KOPT-K1 (cell line): ENCODE measurements at regions not wholly inside any gene's neighbourhood (a gene's known extent, or its start where the extent isn't known, plus 50 kb on each side); places are given as distances from the start of the nearest gene placed in this dataset.
A peak's percentile ranks its signal among the peaks of the same experiment; 100 is the strongest.

Source experiments
- H3K27ac ChIP-seq: fragments of 200-600 bp; sonication (generic); 2 replicates; pipeline ENCODE4 v1.5.1; 2016; ENCODE audit warnings: antibody characterized with exemption, mild to moderate bottlenecking, low read depth, low read length; ENCODE audit not compliant: poor library complexity, severe bottlenecking
- H3K36me3 ChIP-seq: fragments of 200-600 bp; sonication (generic); 2 replicates; pipeline ENCODE4 v1.5.1; 2017; ENCODE audit warnings: antibody characterized with exemption, mild to moderate bottlenecking, low read length, moderate library complexity; ENCODE audit not compliant: insufficient read depth
- H3K9me3 ChIP-seq: fragments of 200-600 bp; sonication (generic); 2 replicates; pipeline ENCODE4 v1.5.1; 2017; ENCODE audit warnings: antibody characterized with exemption, low read length, mild to moderate bottlenecking; ENCODE audit not compliant: insufficient read depth, poor library complexity, severe bottlenecking

DNA sequence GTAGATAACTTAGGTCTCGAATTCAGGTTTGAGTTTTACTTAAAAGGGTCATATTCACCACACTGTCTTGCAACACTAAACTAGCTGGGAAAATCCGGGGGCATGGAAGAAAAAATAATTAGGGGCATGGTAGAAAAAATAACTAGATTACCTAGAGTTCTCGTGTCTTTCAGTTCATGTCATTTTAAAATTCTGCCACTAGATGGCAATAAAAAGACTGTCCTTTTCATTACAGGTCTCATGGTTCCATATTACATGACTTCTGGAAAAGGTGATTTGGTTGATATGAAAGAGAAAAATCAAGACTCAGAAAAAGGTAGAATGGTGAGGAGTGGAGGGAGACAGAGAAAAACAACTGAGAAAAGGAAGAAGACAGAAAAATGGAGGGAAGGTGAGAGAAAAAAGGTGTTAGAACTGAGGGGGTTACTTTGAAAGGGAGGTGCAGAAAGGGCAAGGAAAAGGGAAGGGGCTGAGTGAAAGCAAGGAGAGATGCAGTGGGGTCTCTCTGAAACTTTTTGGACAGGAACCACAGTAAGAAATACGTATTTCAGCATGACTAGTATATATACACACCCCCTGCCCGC, 299.0 kb downstream of the KLF12 start:
- H3K27ac ChIP-seq: no peak overlapping the region
- H3K9me3 ChIP-seq: no peaks in the 10 kb centered on the region
- 0 out of 2 replicates have a peak, but pooled peaks cover 4% of the 10 kb centered on the region for H3K36me3 ChIP-seq

DNA sequence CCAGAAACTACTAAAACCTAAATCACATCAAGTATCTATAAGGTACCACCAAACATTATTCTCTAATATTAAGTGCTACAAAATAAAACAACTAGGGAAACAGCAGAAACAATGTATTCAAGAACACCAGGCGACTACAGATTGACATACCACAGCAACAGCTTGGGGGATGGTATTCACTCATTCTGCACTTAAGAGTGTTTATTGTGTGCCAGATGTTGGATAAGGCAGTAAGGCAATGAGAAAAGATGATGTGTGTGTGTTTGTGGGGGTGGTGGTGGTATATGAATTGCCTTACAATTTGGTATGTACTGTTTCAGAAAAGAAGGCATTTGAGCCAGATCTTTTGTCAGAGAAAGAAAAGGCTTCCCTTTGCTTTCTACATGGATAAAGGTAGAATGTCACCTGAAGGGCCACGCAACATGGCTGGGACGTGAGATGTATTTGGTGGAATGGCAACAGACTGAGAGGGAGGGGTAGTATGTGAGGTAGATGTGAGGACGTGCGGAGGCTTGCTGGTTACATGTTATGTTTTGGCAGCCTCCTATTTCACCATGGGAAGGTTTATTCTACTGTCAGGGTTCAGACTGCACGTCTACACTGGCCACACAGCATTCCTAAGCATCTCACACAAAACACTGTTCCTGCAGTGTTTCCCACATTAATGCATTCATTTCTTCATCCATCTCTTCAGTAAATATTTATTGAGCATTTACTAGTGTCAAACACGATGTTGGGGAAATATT, 300.7 kb downstream of the KLF12 start:
- H3K36me3 ChIP-seq: no peaks in the 10 kb centered on the region
- H3K27ac ChIP-seq: no peak overlapping the region
- no peaks in the 10 kb centered on the region for H3K9me3 ChIP-seq

DNA sequence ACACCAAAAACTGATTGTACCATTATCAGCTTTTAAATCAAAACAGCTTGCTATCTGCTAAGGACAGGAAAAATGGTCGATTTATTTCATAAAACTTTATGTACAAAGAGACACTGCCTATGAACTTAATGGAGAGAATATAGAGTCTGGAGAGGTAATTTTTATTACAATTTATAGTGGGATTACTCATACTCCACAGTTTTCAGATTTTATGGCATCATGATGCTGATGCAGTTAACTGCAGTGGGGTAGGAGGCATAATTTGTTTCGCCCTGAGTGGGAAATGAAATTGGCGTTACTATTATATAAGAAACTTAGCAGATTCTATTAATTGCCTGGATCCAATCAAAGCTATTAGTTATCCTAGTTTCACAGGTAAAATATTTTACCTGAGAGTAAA, 301.4 kb downstream of the KLF12 start:
- no peaks in the 10 kb centered on the region for H3K9me3 ChIP-seq
- H3K36me3 ChIP-seq: no peaks in the 10 kb centered on the region
- no peak overlapping the region for H3K27ac ChIP-seq

DNA sequence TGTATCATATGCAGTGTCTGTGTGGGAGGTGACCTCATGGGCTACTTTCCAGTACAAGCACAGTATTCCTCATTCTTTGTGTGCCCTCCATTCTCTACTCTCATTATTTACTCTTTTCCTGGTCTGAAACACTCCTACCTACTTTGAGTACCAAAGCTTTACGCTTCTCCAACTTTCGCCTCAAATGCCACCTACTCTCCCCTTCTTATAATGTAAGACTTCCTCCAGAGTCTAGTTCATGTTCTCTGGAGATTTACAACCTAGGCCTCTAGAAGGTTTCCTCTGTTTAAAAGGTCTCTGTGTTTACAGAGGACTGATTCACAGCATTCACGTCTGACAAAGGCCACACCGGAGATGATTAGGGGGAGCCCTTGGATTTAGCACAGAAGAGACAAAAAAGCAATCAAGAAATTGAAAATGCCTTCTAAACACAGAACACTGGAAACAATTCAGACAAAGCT, 302.0 kb downstream of the KLF12 start:
- H3K9me3 ChIP-seq: no peaks in the 10 kb centered on the region
- no peaks in the 10 kb centered on the region for H3K36me3 ChIP-seq
- no peak overlapping the region for H3K27ac ChIP-seq

DNA sequence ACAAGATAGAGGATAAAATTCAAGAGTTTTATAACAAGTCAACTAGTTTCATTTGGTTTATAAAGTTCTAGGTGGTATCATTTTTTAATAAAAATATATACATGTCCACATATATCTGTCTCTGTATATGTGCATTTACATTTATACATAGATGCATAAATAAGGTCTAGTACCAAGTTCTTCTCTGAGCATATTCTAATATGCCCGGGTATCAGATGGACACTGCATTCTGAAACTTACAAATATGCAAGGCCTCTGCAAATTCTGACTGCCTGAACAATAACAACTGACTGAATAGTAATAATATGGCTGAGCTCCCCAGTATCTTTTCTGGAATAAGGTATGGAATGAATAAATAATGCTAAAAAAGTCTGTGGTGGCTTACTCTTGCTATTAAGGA, 304.8 kb downstream of the KLF12 start:
- H3K9me3 ChIP-seq: no peaks in the 10 kb centered on the region
- H3K36me3 ChIP-seq: no peaks in the 10 kb centered on the region
- H3K27ac ChIP-seq: no peak overlapping the region

DNA sequence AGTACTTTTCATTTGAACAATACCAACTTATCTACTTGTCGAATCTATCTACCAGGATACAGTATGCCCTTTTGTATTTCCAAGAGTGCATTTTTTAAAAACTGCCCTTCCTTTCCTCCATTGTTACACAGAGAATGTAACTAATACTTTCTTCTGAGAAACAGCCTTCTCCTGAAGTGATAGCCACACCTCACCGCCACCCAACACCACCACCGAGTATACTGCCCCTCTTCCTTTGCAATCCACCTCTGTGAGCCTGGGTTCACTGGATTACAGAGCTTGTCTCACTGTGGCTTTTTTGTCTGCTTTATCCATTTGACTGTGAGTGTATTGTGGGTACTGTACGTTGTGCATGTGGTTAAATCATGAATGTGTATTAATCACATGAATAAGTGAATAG, 305.4 kb downstream of the KLF12 start:
- Histone ChIP-seq H3K36me3 (no peaks in the 10 kb centered on the region), H3K27ac (no peak overlapping the region)

DNA sequence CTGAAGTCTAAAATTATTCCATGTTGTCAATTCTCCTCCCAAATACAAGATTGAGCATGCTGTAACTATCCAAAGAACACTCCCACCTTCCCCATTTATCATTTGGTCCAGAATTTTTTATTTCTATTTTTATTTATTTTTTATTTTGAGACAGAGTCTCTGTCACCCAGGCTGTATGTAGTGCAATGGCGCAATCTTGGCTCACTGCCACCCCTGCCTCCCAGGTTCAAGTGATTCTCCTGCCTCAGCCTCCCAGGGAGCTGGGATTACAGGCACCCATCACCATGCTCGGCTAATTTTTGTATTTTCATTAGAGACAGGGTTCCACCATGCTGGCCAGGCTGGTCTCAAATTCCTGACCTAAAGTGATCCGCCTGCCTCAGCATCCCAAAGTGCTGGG, 306.8 kb downstream of the KLF12 start:
- H3K36me3 ChIP-seq: no peaks in the 10 kb centered on the region

More for the DNA sequence above, 305.4 kb downstream of the KLF12 start:
- no peaks in the 10 kb centered on the region for H3K9me3 ChIP-seq

DNA sequence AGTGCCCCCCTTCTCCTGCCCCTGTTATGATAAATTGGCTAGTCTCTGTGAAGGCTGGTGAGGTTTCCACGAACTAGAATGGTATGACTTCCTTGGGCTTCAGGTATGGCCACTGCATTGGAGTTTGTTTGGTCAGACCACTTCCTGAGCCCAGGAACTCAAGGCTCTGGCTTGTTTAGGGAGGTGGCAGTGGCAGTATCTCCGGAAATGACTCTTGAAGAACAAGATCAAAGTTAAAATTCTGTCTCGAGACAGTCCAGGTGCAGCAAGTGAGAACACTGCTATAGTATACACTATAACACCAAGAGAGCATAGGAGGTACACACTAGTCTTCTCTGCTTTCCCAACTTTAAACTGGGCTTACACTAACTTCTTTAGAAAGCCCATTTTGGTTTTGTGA, 309.1 kb downstream of the KLF12 start:
- Histone ChIP-seq H3K9me3 (no peaks in the 10 kb centered on the region), H3K36me3 (no peaks in the 10 kb centered on the region), H3K27ac (peak overlapping the region; percentile 5)

More for the DNA sequence above, 306.8 kb downstream of the KLF12 start:
- Histone ChIP-seq H3K27ac (no peak overlapping the region), H3K9me3 (no peaks in the 10 kb centered on the region)

DNA sequence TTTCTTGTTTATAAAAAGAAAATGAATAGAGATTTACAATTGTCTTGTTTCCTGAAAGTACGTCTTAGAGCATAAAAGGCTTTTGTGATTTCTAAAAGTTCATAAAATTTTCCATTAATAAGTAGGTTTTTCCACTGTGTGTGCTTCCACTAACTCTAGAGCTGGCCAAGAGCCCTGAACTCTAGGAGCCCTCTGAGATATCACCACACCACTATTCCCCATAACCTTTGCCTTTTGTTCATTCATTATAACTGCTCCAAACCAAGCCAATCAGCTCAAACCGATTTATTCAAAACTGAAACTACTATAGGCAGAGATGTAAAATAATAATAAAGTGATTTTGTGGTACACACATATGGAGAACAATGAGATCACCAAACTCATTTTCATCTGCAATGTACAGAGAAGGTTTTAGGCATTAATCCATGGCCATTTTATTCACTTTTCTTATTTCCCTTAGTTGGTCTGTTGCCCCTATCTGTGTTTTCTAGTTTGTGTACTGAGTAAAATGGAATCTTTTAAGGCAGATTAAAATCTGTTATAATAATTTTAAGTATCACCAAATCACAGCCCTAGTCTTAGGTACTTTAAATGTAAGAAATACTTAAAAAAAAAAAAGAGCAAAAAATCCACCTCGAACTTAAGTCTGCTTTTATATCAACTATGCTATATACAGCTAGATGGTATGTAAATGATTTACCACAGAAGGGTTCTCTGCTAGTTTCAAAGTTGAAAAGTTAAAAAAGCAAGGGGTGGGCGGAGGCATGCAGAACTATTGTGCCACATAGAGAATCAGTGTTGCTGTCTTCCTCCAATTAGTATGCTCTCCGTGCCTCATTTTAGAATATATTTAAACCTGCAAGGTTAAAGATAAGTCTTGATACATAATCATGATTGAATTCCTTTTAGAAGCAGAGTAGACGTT, 311.3 kb downstream of the KLF12 start:
- H3K27ac ChIP-seq: no peak overlapping the region
- no peaks in the 10 kb centered on the region for H3K36me3 ChIP-seq

DNA sequence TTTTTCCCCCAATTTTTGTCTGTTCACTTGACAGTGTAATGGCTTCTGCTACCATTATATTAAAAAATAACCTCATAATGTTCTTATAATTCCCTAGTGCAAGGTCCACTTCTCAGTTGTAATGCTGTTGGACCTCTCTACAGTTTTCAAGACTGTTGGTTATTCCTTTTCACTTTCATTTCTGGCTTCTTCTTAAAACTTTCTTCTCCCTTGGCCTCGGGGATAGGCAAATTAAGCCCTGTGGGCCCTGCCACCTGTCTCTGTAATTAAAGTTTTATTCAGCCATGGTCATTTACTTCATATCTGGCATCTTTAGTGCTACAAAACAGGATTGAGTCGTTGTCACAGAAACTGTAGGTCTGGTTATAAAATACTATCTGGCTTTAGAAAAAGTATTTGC, 313.5 kb downstream of the KLF12 start:
- no peak overlapping the region for H3K27ac ChIP-seq
- no peaks in the 10 kb centered on the region for H3K9me3 ChIP-seq
- H3K36me3 ChIP-seq: 0 out of 2 replicates have a peak, but pooled peaks cover 3% of the 10 kb centered on the region

More for the DNA sequence above, 311.3 kb downstream of the KLF12 start:
- no peaks in the 10 kb centered on the region for H3K9me3 ChIP-seq

DNA sequence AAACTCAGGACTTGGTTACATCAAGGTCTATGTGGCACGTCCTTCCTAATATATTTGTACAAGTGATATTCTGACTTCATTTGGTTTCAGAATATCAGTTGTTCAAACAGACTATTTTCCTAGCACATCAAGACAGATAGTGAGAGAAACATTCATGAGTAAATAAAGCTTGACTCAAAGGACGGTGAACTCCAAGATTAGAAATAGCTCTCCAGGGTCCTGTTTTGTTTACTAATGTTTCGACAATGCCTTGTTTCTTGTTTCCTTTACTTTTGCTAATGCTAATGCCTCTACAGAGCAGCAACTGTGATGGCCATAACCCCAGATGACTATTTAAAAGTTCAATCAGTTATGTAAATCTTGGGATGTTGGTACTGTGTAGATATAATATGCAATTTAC, 313.9 kb downstream of the KLF12 start:
- Histone ChIP-seq H3K27ac (no peak overlapping the region), H3K9me3 (no peaks in the 10 kb centered on the region), H3K36me3 (0 out of 2 replicates have a peak, but pooled peaks cover 3% of the 10 kb centered on the region)

DNA sequence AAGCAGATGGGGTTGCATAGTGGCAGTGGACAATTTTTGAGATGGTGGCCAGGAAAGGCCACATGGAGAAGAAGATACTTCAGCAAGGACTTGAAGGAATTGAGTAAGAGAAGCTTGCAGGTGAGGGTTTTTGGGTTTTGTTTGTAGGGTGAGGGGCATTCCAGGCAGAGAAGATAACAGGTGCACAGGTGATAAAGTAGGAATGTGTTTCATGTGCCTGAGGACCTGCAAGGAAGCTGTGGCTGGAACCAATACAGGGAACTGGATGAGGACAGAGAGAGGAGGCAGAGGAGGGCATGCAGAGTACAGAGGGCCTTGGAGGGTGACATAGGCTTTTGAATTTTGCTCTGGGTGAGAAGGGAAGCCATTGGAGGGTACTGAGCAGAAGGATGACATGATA, 314.5 kb downstream of the KLF12 start:
- H3K36me3 ChIP-seq: 0 out of 2 replicates have a peak, but pooled peaks cover 3% of the 10 kb centered on the region

DNA sequence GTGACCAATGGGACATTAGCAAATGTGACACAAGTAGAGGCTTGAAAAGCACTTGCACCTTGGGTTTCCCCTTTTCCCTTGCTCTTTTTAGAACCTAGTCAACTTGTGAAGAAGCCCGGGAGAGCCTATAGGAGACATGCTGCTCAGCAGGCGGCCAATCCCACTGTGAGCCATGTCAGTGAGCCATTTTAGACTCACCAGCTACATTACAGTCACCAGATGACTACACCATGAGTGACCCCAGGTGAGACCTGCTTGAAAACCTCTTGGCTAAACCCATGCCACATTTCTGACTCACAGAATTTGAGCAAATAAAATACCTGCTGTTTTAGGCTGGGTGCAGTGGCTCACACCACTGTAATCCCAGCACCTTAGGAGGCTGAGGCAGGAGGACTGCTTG, 317.5 kb downstream of the KLF12 start:
- H3K9me3 ChIP-seq: no peaks in the 10 kb centered on the region
- H3K36me3 ChIP-seq: peaks cover 12% of the 10 kb centered on the region
- H3K27ac ChIP-seq: no peak overlapping the region

More for the DNA sequence above, 314.5 kb downstream of the KLF12 start:
- Histone ChIP-seq H3K9me3 (no peaks in the 10 kb centered on the region), H3K27ac (no peak overlapping the region)

DNA sequence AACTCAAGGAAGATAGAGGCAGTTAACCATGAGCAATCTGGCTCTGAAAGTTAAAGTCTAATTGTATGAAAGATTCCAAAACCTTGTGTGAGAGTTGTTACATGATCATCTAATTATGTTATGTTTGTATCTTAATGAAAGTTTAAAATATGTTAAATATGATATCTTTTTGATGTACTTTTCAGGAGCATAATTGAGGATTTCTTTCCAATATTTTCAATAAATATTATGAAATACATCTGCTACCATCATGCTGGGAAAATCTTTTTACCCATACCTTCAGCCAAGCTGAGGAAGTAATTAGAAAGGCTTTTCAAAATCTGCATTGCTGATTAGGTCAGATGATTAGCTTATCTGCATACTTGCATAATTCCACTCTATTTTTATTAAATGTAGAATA, 318.4 kb downstream of the KLF12 start:
- Histone ChIP-seq H3K27ac (no peak overlapping the region), H3K36me3 (peaks cover 12% of the 10 kb centered on the region), H3K9me3 (no peaks in the 10 kb centered on the region)

DNA sequence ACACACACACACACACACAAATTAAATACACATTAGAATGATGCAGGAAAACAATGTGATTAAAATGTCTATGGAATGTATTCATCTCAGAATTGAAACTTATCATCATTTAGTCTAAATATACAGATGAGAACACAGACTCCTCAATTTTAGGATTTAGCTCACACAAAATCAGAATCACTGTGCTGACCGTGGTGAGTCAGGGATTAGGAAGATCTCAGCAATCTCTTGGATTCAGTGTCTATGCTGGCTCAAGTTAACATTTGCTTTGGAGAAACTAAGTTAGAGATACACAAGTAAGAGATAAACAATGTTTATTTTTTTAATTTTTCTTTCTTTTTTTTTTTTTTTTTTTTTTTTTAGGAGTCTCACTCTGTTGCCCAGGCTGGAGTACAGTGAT, 323.6 kb downstream of the KLF12 start:
- H3K36me3 ChIP-seq: peaks cover 17% of the 10 kb centered on the region
- H3K9me3 ChIP-seq: no peaks in the 10 kb centered on the region
- no peak overlapping the region for H3K27ac ChIP-seq
